Trophoblast cell (in vitro differentiated cells and primary cell): ENCODE measurements at regions not wholly inside any gene's neighbourhood (a gene's known extent, or its start where the extent isn't known, plus 50 kb on each side); places are given as distances from the start of the nearest gene placed in this dataset.

Experiments
- DNase-seq, 2 donors: peaks; one replicate each; pipeline ENCODE4 v3.0.0-alpha.2; 2016
- H2AFZ ChIP-seq: 2 replicates; pipeline ENCODE4 v1.6.1; 2013; ENCODE audit warnings: low read length, moderate library complexity, mild to moderate bottlenecking; ENCODE audit not compliant: insufficient read depth, poor library complexity
- H2AK5ac ChIP-seq: 2 replicates; pipeline ENCODE4 v1.6.1; 2013; ENCODE audit warnings: mild to moderate bottlenecking, low read length
- H2BK120ac ChIP-seq: 2 replicates; pipeline ENCODE4 v1.6.1; 2013; ENCODE audit warnings: low read length, mild to moderate bottlenecking, moderate library complexity; ENCODE audit not compliant: insufficient read depth, poor library complexity
- H2BK12ac ChIP-seq: 2 replicates; pipeline ENCODE4 v1.6.1; 2013; ENCODE audit warnings: mild to moderate bottlenecking, low read length, moderate library complexity
- H2BK5ac ChIP-seq: 2 replicates; pipeline ENCODE4 v1.6.1; 2013; ENCODE audit warnings: low read length, low read depth, moderate library complexity, mild to moderate bottlenecking; ENCODE audit not compliant: poor library complexity
- H3K14ac ChIP-seq: 2 replicates; pipeline ENCODE4 v1.6.1; 2013; ENCODE audit warnings: mild to moderate bottlenecking, low read length
- H3K18ac ChIP-seq: 2 replicates; pipeline ENCODE4 v1.6.1; 2013; ENCODE audit warnings: mild to moderate bottlenecking, low read length
- H3K23ac ChIP-seq: 2 replicates; pipeline ENCODE4 v1.6.1; 2013; ENCODE audit warnings: low read length
- H3K27ac ChIP-seq: 2 replicates; pipeline ENCODE4 v1.5.1; 2013; ENCODE audit warnings: low read depth, mild to moderate bottlenecking, inconsistent platforms, low read length, moderate library complexity
- H3K27me3 ChIP-seq: 2 replicates; pipeline ENCODE4 v1.6.1; 2013; ENCODE audit warnings: inconsistent platforms, mild to moderate bottlenecking, low read length, moderate library complexity; ENCODE audit not compliant: insufficient read depth
- H3K36me3 ChIP-seq, 2 experiments: 1 replicate in 1 of 2; 2 replicates in 1 of 2; pipeline ENCODE4 v1.6.1; 2013; ENCODE audit warnings: low read length in 2 of 2, mild to moderate bottlenecking in 2 of 2, moderate library complexity in 1 of 2; ENCODE audit not compliant: insufficient read depth in 2 of 2, control insufficient read depth in 1 of 2
- H3K4ac ChIP-seq: 2 replicates; pipeline ENCODE4 v1.6.1; 2013; ENCODE audit warnings: low read depth, mild to moderate bottlenecking, low read length, moderate library complexity
- H3K4me1 ChIP-seq, 2 experiments: 1 replicate in 1 of 2; 2 replicates in 1 of 2; pipeline ENCODE4 v1.6.1; 2013; ENCODE audit warnings: low read length in 2 of 2, mild to moderate bottlenecking in 2 of 2, moderate library complexity in 1 of 2; ENCODE audit not compliant: insufficient read depth in 2 of 2, control insufficient read depth in 1 of 2
- H3K4me2 ChIP-seq: 2 replicates; pipeline ENCODE4 v1.6.1; 2013; ENCODE audit warnings: inconsistent platforms, mild to moderate bottlenecking, low read length, moderate library complexity
- H3K4me3 ChIP-seq: 2 replicates; pipeline ENCODE4 v1.5.1; 2013; ENCODE audit warnings: mild to moderate bottlenecking, low read depth, low read length, inconsistent platforms
- H3K79me1 ChIP-seq: one replicate; pipeline ENCODE4 v1.6.1; 2013; ENCODE audit warnings: low read length
- H3K79me2 ChIP-seq: 2 replicates; pipeline ENCODE4 v1.6.1; 2013; ENCODE audit warnings: low read length, mild to moderate bottlenecking; ENCODE audit not compliant: control insufficient read depth, insufficient read depth, poor library complexity
- H3K9ac ChIP-seq: 2 replicates; pipeline ENCODE4 v1.6.1; 2013; ENCODE audit warnings: mild to moderate bottlenecking, low read length
- H3K9me3 ChIP-seq: 2 replicates; pipeline ENCODE4 v1.6.1; 2013; ENCODE audit warnings: low read depth, mild to moderate bottlenecking, control low read depth, inconsistent platforms, low read length; ENCODE audit not compliant: insufficient read depth
- H4K12ac ChIP-seq: 2 replicates; pipeline ENCODE4 v1.6.1; 2013; ENCODE audit warnings: low read depth, mild to moderate bottlenecking, low read length, moderate library complexity
- H4K8ac ChIP-seq: 2 replicates; pipeline ENCODE4 v1.6.1; 2013; ENCODE audit warnings: low read depth, mild to moderate bottlenecking, low read length, moderate library complexity
- H4K91ac ChIP-seq: one replicate; pipeline ENCODE4 v1.6.1; 2013; ENCODE audit warnings: low read depth, mild to moderate bottlenecking, low read length, moderate library complexity
- WGBS: extraction: QIAGEN DNeasy Blood & Tissue Kit; methylation state at CpG from one replicate; pipeline ENCODE4 v1.1.7; 2013; ENCODE audit warnings: missing lambda C conversion rate; ENCODE audit not compliant: insufficient read length, insufficient coverage; ENCODE audit errors: extremely low coverage; 5-methylcytosine and 5-hydroxymethylcytosine counted together

DNA sequence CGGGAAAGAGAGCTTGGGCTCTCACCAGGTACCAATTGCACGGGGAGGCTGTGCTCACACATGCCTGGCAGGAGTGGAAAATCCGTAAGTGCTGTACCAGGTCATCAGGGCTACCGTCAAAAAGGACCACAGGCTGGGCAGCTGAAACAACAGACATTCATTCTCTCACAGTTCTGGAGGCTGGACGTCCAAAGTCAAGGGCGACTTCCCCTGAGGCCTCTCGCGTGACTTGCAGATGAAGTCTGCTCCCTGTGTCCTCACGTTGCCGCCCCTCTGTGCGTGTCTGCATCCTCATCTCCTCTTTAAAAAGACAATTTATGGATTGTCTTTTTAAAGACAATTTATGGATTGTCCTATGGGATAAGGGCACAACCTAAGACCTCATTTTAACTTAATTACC lies 73.8 kb upstream of the FZD10 start:
- no peaks in the 10 kb centered on the region for H3K79me2 ChIP-seq
- no peak overlapping the region for H3K4me3 ChIP-seq
- H3K18ac ChIP-seq = no peak overlapping the region
- H3K9me3 ChIP-seq = peaks cover 11% of the 10 kb centered on the region
- no peak overlapping the region for H2BK120ac ChIP-seq
- H2AK5ac ChIP-seq = no peak overlapping the region
- H3K27me3 ChIP-seq = no peaks in the 10 kb centered on the region
- no peaks in the 10 kb centered on the region for H3K4me1 ChIP-seq
- no peaks in the 10 kb centered on the region for H3K36me3 ChIP-seq
- H3K23ac ChIP-seq = no peak overlapping the region
- no CpG with 5 or more reads among the region's 11 CpGs for WGBS
- no peak overlapping the region for H3K27ac ChIP-seq
- H4K8ac ChIP-seq = no peak overlapping the region
- no peak overlapping the region for H2BK12ac ChIP-seq
- H2AFZ ChIP-seq = no peak overlapping the region
- no peak overlapping the region for H3K14ac ChIP-seq
- H3K79me1 ChIP-seq = no peaks in the 10 kb centered on the region
- H2BK5ac ChIP-seq = no peak overlapping the region
- no peak overlapping the region for H3K9ac ChIP-seq
- no peak overlapping the region for H3K4me2 ChIP-seq
- H4K91ac ChIP-seq = no peak overlapping the region
- no peak overlapping the region for H3K4ac ChIP-seq
- no peak for DNase-seq
- no peak overlapping the region for H4K12ac ChIP-seq

- no peak overlapping the region for H2BK5ac ChIP-seq
- no peak overlapping the region for H3K27ac ChIP-seq
- no peaks in the 10 kb centered on the region for H3K36me3 ChIP-seq
- H2AK5ac ChIP-seq = no peak overlapping the region
- no peak overlapping the region for H3K9ac ChIP-seq
- no peak overlapping the region for H2BK12ac ChIP-seq
- H3K14ac ChIP-seq = no peak overlapping the region
- DNase-seq = no peak
- no peak overlapping the region for H4K12ac ChIP-seq
- no peaks in the 10 kb centered on the region for H3K79me1 ChIP-seq
- no peak overlapping the region for H3K4ac ChIP-seq
- H3K79me2 ChIP-seq = no peaks in the 10 kb centered on the region
- no peak overlapping the region for H3K4me3 ChIP-seq
- no peak overlapping the region for H3K23ac ChIP-seq
- no peak overlapping the region for H4K8ac ChIP-seq
- no peak overlapping the region for H3K18ac ChIP-seq
- no peaks in the 10 kb centered on the region for H3K4me1 ChIP-seq
- H4K91ac ChIP-seq = no peak overlapping the region
- no peaks in the 10 kb centered on the region for H3K27me3 ChIP-seq
- H3K9me3 ChIP-seq = peaks cover 9% of the 10 kb centered on the region
- H3K4me2 ChIP-seq = no peak overlapping the region
- H2BK120ac ChIP-seq = no peak overlapping the region
- WGBS = no CpG with 5 or more reads among the region's 2 CpGs
- H2AFZ ChIP-seq = no peak overlapping the region
Measured at GRCh38 chr12:130090542-130090941, 71.7 kb upstream of the FZD10 start.

- no peak overlapping the region for H3K4me3 ChIP-seq
- H4K91ac ChIP-seq = no peak overlapping the region
- no peak overlapping the region for H2AK5ac ChIP-seq
- H3K9ac ChIP-seq = no peak overlapping the region
- no peak overlapping the region for H2BK5ac ChIP-seq
- H3K18ac ChIP-seq = no peak overlapping the region
- H4K12ac ChIP-seq = no peak overlapping the region
- H3K27ac ChIP-seq = no peak overlapping the region
- H3K79me2 ChIP-seq = no peaks in the 10 kb centered on the region
- no peaks in the 10 kb centered on the region for H3K79me1 ChIP-seq
- no peak overlapping the region for H3K23ac ChIP-seq
- H3K14ac ChIP-seq = no peak overlapping the region
- WGBS = no CpG with 5 or more reads among the region's 8 CpGs
- no peak overlapping the region for H4K8ac ChIP-seq
- H3K36me3 ChIP-seq = no peaks in the 10 kb centered on the region
- H3K27me3 ChIP-seq = no peaks in the 10 kb centered on the region
- no peak overlapping the region for H2BK120ac ChIP-seq
- no peak overlapping the region for H2AFZ ChIP-seq
- peaks cover 9% of the 10 kb centered on the region for H3K9me3 ChIP-seq
- no peak for DNase-seq
- no peak overlapping the region for H2BK12ac ChIP-seq
- H3K4ac ChIP-seq = no peak overlapping the region
- no peak overlapping the region for H3K4me2 ChIP-seq
- H3K4me1 ChIP-seq = peaks cover 11 to 12% of the 10 kb centered on the region in 2 experiments
Measured at GRCh38 chr12:130093380-130093779, 68.9 kb upstream of the FZD10 start.

DNA sequence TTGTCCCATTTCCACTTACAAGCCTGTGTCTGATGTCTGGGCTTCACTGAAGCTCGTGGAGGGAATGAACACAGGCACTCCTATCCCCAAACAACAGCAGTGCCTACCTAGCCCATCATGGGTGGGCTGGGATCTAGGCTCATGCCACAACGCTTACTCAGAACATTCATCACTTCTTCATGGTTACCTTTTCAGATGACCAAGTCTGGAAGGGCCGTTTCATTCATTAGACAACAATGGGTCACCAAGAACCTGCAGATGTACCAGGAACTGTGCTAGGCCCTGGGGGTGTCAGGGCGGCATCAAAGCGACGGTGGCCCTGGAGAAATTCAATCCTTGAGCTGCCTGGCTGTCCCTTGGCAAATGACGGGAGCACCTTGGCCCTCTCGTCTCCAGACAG lies 64.9 kb upstream of the FZD10 start:
- WGBS = no CpG with 5 or more reads among the region's 8 CpGs
- Histone ChIP-seq H3K4me2 (no peak overlapping the region), H2BK12ac (no peak overlapping the region), H3K27ac (no peak overlapping the region), H3K79me1 (no peaks in the 10 kb centered on the region), H4K12ac (no peak overlapping the region), H3K23ac (no peak overlapping the region), H3K79me2 (no peaks in the 10 kb centered on the region), H2BK120ac (no peak overlapping the region), H4K91ac (no peak overlapping the region), H3K4me3 (no peak overlapping the region), H3K14ac (no peak overlapping the region), H2BK5ac (no peak overlapping the region), H3K9me3 (no peaks in the 10 kb centered on the region), H3K4me1 (peaks cover 11 to 12% of the 10 kb centered on the region in 2 experiments), H3K27me3 (no peaks in the 10 kb centered on the region), H3K36me3 (no peaks in the 10 kb centered on the region), H3K9ac (no peak overlapping the region), H3K4ac (no peak overlapping the region), H4K8ac (no peak overlapping the region), H3K18ac (no peak overlapping the region), H2AFZ (no peak overlapping the region), H2AK5ac (no peak overlapping the region)
- DNase-seq = peak in 1 of 2 donors; percentile 43
